ENCODE measurements at regions not wholly inside any gene's neighbourhood (a gene's known extent, or its start where the extent isn't known, plus 50 kb on each side); places are given as distances from the start of the nearest gene placed in this dataset.

GRCh38 chr2:38217401-38218188 is 141.6 kb upstream of the CYP1B1 start:
- no peak for DNase-seq
- TF ChIP-seq GATA1 (IDR thresholded peaks at IDR 0.05; ENCODE audit: low read depth, low read length) (no peak), POLR2A (IDR thresholded peaks at IDR 0.05; ENCODE audit: low read length) (no peak)

- DNase-seq: no peak
- no peak for TF ChIP-seq POLR2A (IDR thresholded peaks at IDR 0.05; ENCODE audit: low read length)
- no peak for TF ChIP-seq GATA1 (IDR thresholded peaks at IDR 0.05; ENCODE audit: low read depth, low read length)
Observed at GRCh38 chr2:38216886-38217285, 140.9 kb upstream of the CYP1B1 start.

GRCh38 chr2:38215993-38216392 is 140.0 kb upstream of the CYP1B1 start:
- no peak for TF ChIP-seq GATA1 (IDR thresholded peaks at IDR 0.05; ENCODE audit: low read depth, low read length)
- DNase-seq: no peak

- TF ChIP-seq GATA1 (IDR thresholded peaks at IDR 0.05; ENCODE audit: low read depth, low read length) (no peak), POLR2A (IDR thresholded peaks at IDR 0.05; ENCODE audit: low read length) (no peak)
Observed at GRCh38 chr2:38215522-38215921, 139.6 kb upstream of the CYP1B1 start.

GRCh38 chr2:38214209-38214717 is 138.3 kb upstream of the CYP1B1 start:
- no peak for DNase-seq
- TF ChIP-seq GATA1 (IDR thresholded peaks at IDR 0.05; ENCODE audit: low read depth, low read length): no peak

More at GRCh38 chr2:38215522-38215921, 139.6 kb upstream of the CYP1B1 start:
- DNase-seq: no peak

GRCh38 chr2:38213619-38214167 is 137.7 kb upstream of the CYP1B1 start:
- TF ChIP-seq GATA1 (IDR thresholded peaks at IDR 0.05; ENCODE audit: low read depth, low read length) (no peak), POLR2A (IDR thresholded peaks at IDR 0.05; ENCODE audit: low read length) (no peak)
- DNase-seq: no peak

- no peak for DNase-seq
- no peak for TF ChIP-seq GATA1 (IDR thresholded peaks at IDR 0.05; ENCODE audit: low read depth, low read length)
- TF ChIP-seq POLR2A (IDR thresholded peaks at IDR 0.05; ENCODE audit: low read length): no peak
Observed at GRCh38 chr2:38212312-38212711, 136.4 kb upstream of the CYP1B1 start.

DNA sequence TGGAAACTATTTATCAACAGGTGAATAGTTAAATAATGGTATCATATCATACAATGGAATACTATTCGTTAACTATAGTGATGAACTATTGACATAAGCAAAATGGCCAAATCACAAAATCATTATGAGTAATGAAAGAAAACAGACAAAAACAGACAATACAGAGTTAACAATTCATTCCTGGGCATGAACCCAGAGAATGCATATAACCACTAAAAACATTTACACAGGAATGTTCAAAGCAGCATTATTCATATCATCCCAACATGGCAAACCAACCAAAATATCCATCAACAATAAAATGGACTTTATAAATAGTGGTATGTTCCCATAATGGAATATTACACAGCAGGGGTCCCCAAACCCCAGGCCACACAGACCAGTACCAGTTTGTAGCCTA is 131.2 kb upstream of the CYP1B1 start:
- no peak for TF ChIP-seq GATA1 (IDR thresholded peaks at IDR 0.05; ENCODE audit: low read depth, low read length)
- no peak for TF ChIP-seq POLR2A (IDR thresholded peaks at IDR 0.05; ENCODE audit: low read length)
- no peak for DNase-seq

DNA sequence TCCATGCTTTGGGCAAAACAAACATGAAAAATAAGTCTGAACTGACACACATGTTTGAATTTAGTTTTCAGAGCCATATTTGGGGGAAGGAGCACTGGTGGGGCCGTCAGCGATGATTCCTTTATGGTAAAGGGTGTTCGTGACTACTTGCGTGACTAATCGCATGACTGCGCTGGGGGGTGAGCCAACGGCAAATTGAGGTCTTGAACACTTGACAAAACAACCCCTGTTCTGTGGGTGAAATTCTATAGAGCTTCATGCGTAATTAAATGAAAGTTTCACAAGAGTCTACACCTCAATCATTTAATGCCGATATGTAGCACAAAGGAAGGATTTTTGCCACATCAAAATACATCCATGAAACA is 127.5 kb upstream of the CYP1B1 start:
- no peak for DNase-seq

DNA sequence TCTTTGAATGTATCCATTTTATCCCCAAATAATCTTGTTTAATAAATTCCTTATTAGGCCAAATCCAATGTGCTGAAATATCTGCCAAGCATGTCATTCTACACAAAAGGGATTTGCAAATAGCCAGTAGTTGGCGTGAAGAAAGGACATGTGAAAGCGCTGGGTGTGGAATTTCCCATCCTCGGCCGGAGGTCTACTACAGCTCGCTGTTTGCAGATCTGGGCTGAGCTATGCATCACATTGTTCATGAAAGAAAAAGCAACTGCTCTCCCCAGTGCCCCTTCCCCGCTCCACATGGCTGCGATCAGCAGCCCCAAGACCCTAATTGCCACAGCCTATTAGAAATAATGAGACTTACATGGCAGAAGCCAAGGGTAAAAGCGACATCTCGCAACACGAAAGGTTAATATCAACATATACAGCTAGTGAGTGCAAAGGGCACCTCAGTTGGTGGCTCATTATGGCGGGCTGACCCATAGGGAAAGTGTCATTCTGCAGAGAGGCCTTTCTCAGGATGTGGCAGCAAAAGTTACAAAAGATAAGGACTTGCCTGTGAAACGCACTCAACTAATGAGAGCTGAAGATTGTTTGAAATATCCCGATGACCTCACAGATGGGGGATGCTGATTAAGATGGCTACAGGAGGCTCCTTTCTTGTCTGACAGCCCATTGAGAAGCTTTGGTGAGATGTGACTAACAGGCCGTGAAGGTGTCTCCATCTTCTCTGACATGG is 126.9 kb upstream of the CYP1B1 start:
- DNase-seq: no peak

More for the DNA sequence above, 127.5 kb upstream of the CYP1B1 start:
- TF ChIP-seq POLR2A (IDR thresholded peaks at IDR 0.05; ENCODE audit: low read length): no peak
- no peak for TF ChIP-seq GATA1 (IDR thresholded peaks at IDR 0.05; ENCODE audit: low read depth, low read length)

GRCh38 chr2:38201784-38202183 is 125.8 kb upstream of the CYP1B1 start:
- TF ChIP-seq GATA1 (IDR thresholded peaks at IDR 0.05; ENCODE audit: low read depth, low read length): no peak
- no peak for DNase-seq

More for the DNA sequence above, 126.9 kb upstream of the CYP1B1 start:
- TF ChIP-seq POLR2A (IDR thresholded peaks at IDR 0.05; ENCODE audit: low read length) (no peak), GATA1 (IDR thresholded peaks at IDR 0.05; ENCODE audit: low read depth, low read length) (no peak)

DNA sequence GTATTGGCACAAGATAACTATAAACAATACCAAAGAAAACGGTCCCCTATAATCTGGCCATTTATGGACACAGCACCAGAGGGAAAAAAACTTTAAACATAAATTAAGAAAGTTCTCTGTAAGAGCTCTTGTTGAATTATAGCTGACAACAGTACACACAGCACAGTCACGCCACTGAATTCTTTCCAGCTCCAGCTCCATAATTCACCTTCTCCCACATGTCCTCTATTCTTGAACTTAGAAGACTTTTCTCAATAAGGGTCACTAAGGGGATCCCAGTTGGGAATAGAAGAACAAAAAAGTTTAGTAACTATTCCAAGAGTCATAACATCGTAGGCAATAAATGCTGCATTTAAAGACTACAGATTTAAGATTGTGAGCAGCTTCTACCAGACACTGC is 124.6 kb upstream of the CYP1B1 start:
- no peak for TF ChIP-seq GATA1 (IDR thresholded peaks at IDR 0.05; ENCODE audit: low read depth, low read length)
- TF ChIP-seq POLR2A (IDR thresholded peaks at IDR 0.05; ENCODE audit: low read length): no peak
- DNase-seq: no peak

DNA sequence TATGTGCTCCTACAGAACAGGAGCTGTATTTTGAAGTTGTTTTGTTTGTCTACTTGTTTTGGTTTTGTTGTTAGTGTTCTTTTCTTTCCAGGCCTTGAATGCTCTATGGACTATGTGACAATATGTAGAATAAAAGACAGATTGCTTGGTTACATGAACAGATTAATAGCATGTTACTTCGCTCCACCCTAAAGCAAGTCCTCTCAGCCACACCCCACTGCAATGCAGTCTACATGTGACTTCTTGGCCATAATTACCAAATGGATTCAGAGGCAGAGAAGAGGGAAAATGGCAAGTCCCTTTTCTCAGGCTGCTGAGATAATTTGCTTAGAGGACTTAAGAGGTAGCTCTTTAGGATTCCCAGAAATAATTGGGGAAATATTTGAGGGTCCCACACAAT is 123.2 kb upstream of the CYP1B1 start:
- no peak for TF ChIP-seq GATA1 (IDR thresholded peaks at IDR 0.05; ENCODE audit: low read depth, low read length)
- no peak for TF ChIP-seq POLR2A (IDR thresholded peaks at IDR 0.05; ENCODE audit: low read length)

GRCh38 chr2:38194751-38195150 is 118.8 kb upstream of the CYP1B1 start:
- DNase-seq: no peak

More for the DNA sequence above, 123.2 kb upstream of the CYP1B1 start:
- DNase-seq: no peak

More at GRCh38 chr2:38194751-38195150, 118.8 kb upstream of the CYP1B1 start:
- TF ChIP-seq POLR2A (IDR thresholded peaks at IDR 0.05; ENCODE audit: low read length): no peak
- TF ChIP-seq GATA1 (IDR thresholded peaks at IDR 0.05; ENCODE audit: low read depth, low read length): no peak

All from erythroblast (primary cell).